WTC11 (cell line): ENCODE measurements at regions not wholly inside any gene's neighbourhood (a gene's known extent, or its start where the extent isn't known, plus 50 kb on each side); places are given as distances from the start of the nearest gene placed in this dataset.

Experiments
- ATAC-seq: fragments of 200-7000 bp; cut with Tn5 transposase; 2 replicates; pipeline ENCODE4 v1.10.0; 2021; ENCODE audit warnings: mild to moderate bottlenecking, moderate library complexity
- CTCF ChIA-PET: fragments of 300-600 bp; sonication (Branson Sonifier 250); formaldehyde crosslinking; loops from one replicate; lab custom pipeline; 2021; ENCODE audit warnings: antibody characterized with exemption; lab: Charles Lee
- POLR2A ChIA-PET: fragments of 350-600 bp; sonication (Branson Sonifier 250); formaldehyde crosslinking; loops from one replicate; lab custom pipeline; 2021; ENCODE audit warnings: antibody characterized with exemption; lab: Charles Lee
- DNase-seq: peaks from one replicate; pipeline ENCODE4 v3.0.0; 2021; ENCODE audit warnings: low spot score
- H3K27ac Mint-ChIP-seq: 2 replicates; pipeline ENCODE4 v1.8.0; 2021; ENCODE audit warnings: mixed read lengths
- H3K27me3 Mint-ChIP-seq: 2 replicates; pipeline ENCODE4 v1.8.0; 2021; ENCODE audit warnings: low read depth, mild to moderate bottlenecking, moderate library complexity, mixed read lengths
- H3K36me3 Mint-ChIP-seq: 2 replicates; pipeline ENCODE4 v1.8.0; 2021; ENCODE audit warnings: mixed read lengths
- H3K4me1 Mint-ChIP-seq: 2 replicates; pipeline ENCODE4 v1.8.0; 2022; ENCODE audit warnings: mixed read lengths
- H3K4me3 Mint-ChIP-seq: 2 replicates; pipeline ENCODE4 v1.8.0; 2021; ENCODE audit warnings: mild to moderate bottlenecking, moderate library complexity, mixed read lengths
- H3K9me3 Mint-ChIP-seq: 2 replicates; pipeline ENCODE4 v1.8.0; 2021; ENCODE audit warnings: mixed read lengths
- FOXP1 ChIP-seq: sonication (generic); formaldehyde crosslinking; IDR thresholded peaks from 2 replicates; pipeline ENCODE4 v1.8.0; 2022; ENCODE audit warnings: missing genetic modification reagents, mild to moderate bottlenecking, moderate library complexity, borderline replicate concordance
- JAZF1 ChIP-seq: fragments of 250-450 bp; sonication (Bioruptor Pico); IDR thresholded peaks from 2 replicates; pipeline ENCODE4 v1.9.0; 2021; ENCODE audit warnings: moderate library complexity, mild to moderate bottlenecking, inconsistent platforms
- KAT7 ChIP-seq: sonication (generic); formaldehyde crosslinking; IDR thresholded peaks from 2 replicates; pipeline ENCODE4 v1.8.1; 2023; ENCODE audit warnings: missing genetic modification reagents, mild to moderate bottlenecking, borderline replicate concordance
- MXD4 ChIP-seq: fragments of 250-450 bp; sonication (Bioruptor Pico); IDR thresholded peaks from 2 replicates; pipeline ENCODE4 v1.8.0; 2021; ENCODE audit warnings: mild to moderate bottlenecking, moderate library complexity, borderline replicate concordance
- NR2C2 ChIP-seq: sonication (generic); formaldehyde crosslinking; IDR thresholded peaks from 2 replicates; pipeline ENCODE4 v1.8.0; 2022; ENCODE audit warnings: mild to moderate bottlenecking, missing genetic modification reagents
- OVOL2 ChIP-seq: fragments of 250-450 bp; sonication (Bioruptor Pico); IDR thresholded peaks from 2 replicates; pipeline ENCODE4 v1.9.0; 2021; ENCODE audit warnings: mild to moderate bottlenecking, borderline replicate concordance
- SMAD4 ChIP-seq: sonication (generic); formaldehyde crosslinking; IDR thresholded peaks from 2 replicates; pipeline ENCODE4 v1.8.0; 2022; ENCODE audit warnings: mild to moderate bottlenecking, missing genetic modification reagents
- TP53 ChIP-seq: sonication (generic); formaldehyde crosslinking; IDR thresholded peaks from 2 replicates; pipeline ENCODE4 v1.8.1; 2023; ENCODE audit warnings: mild to moderate bottlenecking, missing genetic modification reagents
- ZBTB21 ChIP-seq: sonication (generic); formaldehyde crosslinking; IDR thresholded peaks from 2 replicates; pipeline ENCODE4 v1.8.1; 2023; ENCODE audit warnings: mild to moderate bottlenecking, missing genetic modification reagents, borderline replicate concordance
- ZNF232 ChIP-seq: sonication (generic); formaldehyde crosslinking; IDR thresholded peaks from 2 replicates; pipeline ENCODE4 v1.8.0; 2022; ENCODE audit warnings: mild to moderate bottlenecking, missing genetic modification reagents
- TF ChIP-seq, protein P1 (sequence below): fragments of 250-450 bp; sonication (Bioruptor Pico); IDR thresholded peaks from 2 replicates; pipeline ENCODE4 v2.1.2; 2022; ENCODE audit warnings: mild to moderate bottlenecking, moderate library complexity
- TF ChIP-seq, protein P2 (sequence below): sonication (generic); formaldehyde crosslinking; conservative IDR thresholded peaks from 2 replicates; pipeline ENCODE4 v1.8.1; 2022; ENCODE audit warnings: mild to moderate bottlenecking, missing genetic modification reagents
- TF ChIP-seq, protein P3 (sequence below): sonication (generic); formaldehyde crosslinking; IDR thresholded peaks from 2 replicates; pipeline ENCODE4 v1.8.1; 2022; ENCODE audit warnings: mild to moderate bottlenecking, moderate library complexity, missing genetic modification reagents
- TF ChIP-seq, protein P4 (sequence below): fragments of 250-450 bp; sonication (Bioruptor Pico); IDR thresholded peaks from 2 replicates; pipeline ENCODE4 v1.9.0; 2021; ENCODE audit warnings: mild to moderate bottlenecking
- TF ChIP-seq, protein P5 (sequence below): fragments of 250-450 bp; sonication (Bioruptor Pico); IDR thresholded peaks from 2 replicates; pipeline ENCODE4 v1.9.0; 2021; ENCODE audit warnings: mild to moderate bottlenecking
- TF ChIP-seq, protein P6 (sequence below): sonication (generic); formaldehyde crosslinking; IDR thresholded peaks from 2 replicates; pipeline ENCODE4 v1.8.0; 2022; ENCODE audit warnings: mild to moderate bottlenecking, missing genetic modification reagents
- TF ChIP-seq, protein P7 (sequence below): sonication (generic); formaldehyde crosslinking; IDR thresholded peaks from 2 replicates; pipeline ENCODE4 v1.8.0; 2022; ENCODE audit warnings: mild to moderate bottlenecking, missing genetic modification reagents

DNA sequence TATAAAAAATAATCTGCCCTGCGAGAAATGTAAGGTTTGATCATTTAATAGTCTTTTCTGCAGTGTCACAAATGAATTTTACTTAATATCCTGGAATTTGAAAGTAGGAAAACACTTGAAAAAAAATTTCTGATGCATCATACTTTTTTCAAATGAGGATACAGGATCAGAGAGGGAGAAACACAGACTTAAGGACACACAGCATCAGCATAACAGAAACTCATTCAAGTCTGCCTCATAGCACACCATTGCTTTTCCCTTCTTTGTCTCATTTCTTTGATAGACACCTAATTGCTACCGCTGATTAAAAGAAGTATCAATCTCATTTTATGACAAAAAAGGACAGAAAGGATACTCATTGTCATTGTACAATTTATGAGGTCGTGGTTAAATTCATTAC lies 319.0 kb downstream of the TMEM114 start:
- CTCF ChIA-PET: no interaction called here
- H3K4me1 Mint-ChIP-seq: no peaks in the 10 kb centered on the region
- peaks cover 82% of the 10 kb centered on the region for H3K36me3 Mint-ChIP-seq
- H3K27me3 Mint-ChIP-seq: peaks cover 9% of the 10 kb centered on the region
- H3K4me3 Mint-ChIP-seq: no peak overlapping the region
- H3K9me3 Mint-ChIP-seq: peaks cover 89% of the 10 kb centered on the region
- TF ChIP-seq, protein P1, sequence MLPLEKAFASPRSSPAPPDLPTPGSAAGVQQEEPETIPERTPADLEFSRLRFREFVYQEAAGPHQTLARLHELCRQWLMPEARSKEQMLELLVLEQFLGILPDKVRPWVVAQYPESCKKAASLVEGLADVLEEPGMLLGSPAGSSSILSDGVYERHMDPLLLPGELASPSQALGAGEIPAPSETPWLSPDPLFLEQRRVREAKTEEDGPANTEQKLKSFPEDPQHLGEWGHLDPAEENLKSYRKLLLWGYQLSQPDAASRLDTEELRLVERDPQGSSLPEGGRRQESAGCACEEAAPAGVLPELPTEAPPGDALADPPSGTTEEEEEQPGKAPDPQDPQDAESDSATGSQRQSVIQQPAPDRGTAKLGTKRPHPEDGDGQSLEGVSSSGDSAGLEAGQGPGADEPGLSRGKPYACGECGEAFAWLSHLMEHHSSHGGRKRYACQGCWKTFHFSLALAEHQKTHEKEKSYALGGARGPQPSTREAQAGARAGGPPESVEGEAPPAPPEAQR (CRISPR knock-in tag): no peak
- no peak for TF ChIP-seq OVOL2 (CRISPR knock-in tag)
- TF ChIP-seq, protein P2, sequence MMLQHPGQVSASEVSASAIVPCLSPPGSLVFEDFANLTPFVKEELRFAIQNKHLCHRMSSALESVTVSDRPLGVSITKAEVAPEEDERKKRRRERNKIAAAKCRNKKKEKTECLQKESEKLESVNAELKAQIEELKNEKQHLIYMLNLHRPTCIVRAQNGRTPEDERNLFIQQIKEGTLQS (CRISPR knock-in tag): no peak
- TF ChIP-seq, protein P3, sequence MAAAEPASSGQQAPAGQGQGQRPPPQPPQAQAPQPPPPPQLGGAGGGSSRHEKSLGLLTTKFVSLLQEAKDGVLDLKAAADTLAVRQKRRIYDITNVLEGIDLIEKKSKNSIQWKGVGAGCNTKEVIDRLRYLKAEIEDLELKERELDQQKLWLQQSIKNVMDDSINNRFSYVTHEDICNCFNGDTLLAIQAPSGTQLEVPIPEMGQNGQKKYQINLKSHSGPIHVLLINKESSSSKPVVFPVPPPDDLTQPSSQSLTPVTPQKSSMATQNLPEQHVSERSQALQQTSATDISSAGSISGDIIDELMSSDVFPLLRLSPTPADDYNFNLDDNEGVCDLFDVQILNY (CRISPR knock-in tag): no peak
- no peak for TF ChIP-seq MXD4 (CRISPR knock-in tag)
- DNase-seq (no peak), ATAC-seq (no peak)
- POLR2A ChIA-PET: no interaction called here
- no peak overlapping the region for H3K27ac Mint-ChIP-seq

DNA sequence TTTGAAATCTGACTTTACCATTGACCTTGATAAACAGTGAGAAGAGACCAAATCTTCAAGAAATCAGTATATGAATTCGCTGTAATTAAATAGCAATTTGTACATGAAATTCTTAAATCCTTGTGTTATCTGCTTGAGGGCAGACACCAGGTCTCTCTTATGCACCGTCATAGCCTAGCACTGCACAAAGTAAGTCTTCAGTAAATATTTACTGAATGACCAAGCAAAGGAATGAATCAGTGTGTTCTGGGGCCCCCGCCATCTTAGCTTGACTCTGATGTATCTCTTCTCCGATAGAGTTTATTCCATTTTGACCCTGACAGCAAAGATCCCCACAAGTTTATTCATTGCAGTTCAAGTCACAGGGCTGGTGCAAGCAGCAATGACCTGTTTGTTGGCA lies 328.0 kb downstream of the TMEM114 start:
- no peak for TF ChIP-seq KAT7 (CRISPR knock-in tag)
- TF ChIP-seq, all 79 proteins: peak for 0
- peaks cover 77% of the 10 kb centered on the region for H3K36me3 Mint-ChIP-seq
- H3K4me1 Mint-ChIP-seq: no peaks in the 10 kb centered on the region
- ChIA-PET POLR2A (no interaction called here), CTCF (no interaction called here)
- DNase-seq: no peak
- no peak overlapping the region for H3K27ac Mint-ChIP-seq
- H3K4me3 Mint-ChIP-seq: no peak overlapping the region
- peaks cover 8% of the 10 kb centered on the region; the same call in 1 of the 2 replicates for H3K27me3 Mint-ChIP-seq
- H3K9me3 Mint-ChIP-seq: peaks cover 88% of the 10 kb centered on the region
- ATAC-seq: no peak

DNA sequence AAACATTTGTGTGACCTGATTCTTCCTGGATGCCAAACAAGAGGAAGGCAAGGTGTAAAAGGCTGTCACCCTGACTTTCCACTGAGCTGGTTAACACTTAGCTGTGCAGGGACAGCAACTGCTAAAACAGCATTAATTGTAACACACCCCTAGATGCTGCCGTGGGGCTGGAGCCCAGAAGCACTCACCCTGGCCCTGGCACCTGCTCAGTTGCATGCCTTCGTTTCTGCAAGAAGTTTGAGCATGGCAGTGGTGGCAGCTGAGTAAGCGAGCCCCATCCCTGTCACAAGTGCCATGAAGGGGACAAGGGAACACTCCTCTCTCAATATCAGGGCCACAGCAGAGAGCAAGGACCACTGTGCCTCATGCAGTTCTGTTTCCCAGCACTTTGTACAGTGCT lies 330.2 kb downstream of the TMEM114 start:
- H3K27ac Mint-ChIP-seq: no peak overlapping the region
- peaks cover 5% of the 10 kb centered on the region; the same call in 1 of the 2 replicates for H3K27me3 Mint-ChIP-seq
- ATAC-seq (no peak), DNase-seq (no peak)
- H3K4me3 Mint-ChIP-seq: no peak overlapping the region
- ChIA-PET POLR2A (no interaction called here), CTCF (no interaction called here)
- peaks cover 80% of the 10 kb centered on the region for H3K36me3 Mint-ChIP-seq
- no peaks in the 10 kb centered on the region for H3K4me1 Mint-ChIP-seq
- TF ChIP-seq JAZF1 (CRISPR knock-in tag) (no peak), OVOL2 (CRISPR knock-in tag) (no peak), TP53 (CRISPR knock-in tag) (no peak), SMAD4 (CRISPR knock-in tag) (no peak), NR2C2 (CRISPR knock-in tag) (no peak), ZBTB21 (no peak), ZNF232 (CRISPR knock-in tag) (no peak), FOXP1 (CRISPR knock-in tag) (no peak)
- TF ChIP-seq, protein P4, sequence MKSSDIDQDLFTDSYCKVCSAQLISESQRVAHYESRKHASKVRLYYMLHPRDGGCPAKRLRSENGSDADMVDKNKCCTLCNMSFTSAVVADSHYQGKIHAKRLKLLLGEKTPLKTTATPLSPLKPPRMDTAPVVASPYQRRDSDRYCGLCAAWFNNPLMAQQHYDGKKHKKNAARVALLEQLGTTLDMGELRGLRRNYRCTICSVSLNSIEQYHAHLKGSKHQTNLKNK (CRISPR knock-in tag): no peak
- TF ChIP-seq, protein P5, sequence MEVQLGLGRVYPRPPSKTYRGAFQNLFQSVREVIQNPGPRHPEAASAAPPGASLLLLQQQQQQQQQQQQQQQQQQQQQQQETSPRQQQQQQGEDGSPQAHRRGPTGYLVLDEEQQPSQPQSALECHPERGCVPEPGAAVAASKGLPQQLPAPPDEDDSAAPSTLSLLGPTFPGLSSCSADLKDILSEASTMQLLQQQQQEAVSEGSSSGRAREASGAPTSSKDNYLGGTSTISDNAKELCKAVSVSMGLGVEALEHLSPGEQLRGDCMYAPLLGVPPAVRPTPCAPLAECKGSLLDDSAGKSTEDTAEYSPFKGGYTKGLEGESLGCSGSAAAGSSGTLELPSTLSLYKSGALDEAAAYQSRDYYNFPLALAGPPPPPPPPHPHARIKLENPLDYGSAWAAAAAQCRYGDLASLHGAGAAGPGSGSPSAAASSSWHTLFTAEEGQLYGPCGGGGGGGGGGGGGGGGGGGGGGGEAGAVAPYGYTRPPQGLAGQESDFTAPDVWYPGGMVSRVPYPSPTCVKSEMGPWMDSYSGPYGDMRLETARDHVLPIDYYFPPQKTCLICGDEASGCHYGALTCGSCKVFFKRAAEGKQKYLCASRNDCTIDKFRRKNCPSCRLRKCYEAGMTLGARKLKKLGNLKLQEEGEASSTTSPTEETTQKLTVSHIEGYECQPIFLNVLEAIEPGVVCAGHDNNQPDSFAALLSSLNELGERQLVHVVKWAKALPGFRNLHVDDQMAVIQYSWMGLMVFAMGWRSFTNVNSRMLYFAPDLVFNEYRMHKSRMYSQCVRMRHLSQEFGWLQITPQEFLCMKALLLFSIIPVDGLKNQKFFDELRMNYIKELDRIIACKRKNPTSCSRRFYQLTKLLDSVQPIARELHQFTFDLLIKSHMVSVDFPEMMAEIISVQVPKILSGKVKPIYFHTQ: no peak
- TF ChIP-seq, protein P6, sequence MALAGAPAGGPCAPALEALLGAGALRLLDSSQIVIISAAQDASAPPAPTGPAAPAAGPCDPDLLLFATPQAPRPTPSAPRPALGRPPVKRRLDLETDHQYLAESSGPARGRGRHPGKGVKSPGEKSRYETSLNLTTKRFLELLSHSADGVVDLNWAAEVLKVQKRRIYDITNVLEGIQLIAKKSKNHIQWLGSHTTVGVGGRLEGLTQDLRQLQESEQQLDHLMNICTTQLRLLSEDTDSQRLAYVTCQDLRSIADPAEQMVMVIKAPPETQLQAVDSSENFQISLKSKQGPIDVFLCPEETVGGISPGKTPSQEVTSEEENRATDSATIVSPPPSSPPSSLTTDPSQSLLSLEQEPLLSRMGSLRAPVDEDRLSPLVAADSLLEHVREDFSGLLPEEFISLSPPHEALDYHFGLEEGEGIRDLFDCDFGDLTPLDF (CRISPR knock-in tag): no peak
- TF ChIP-seq, protein P7, sequence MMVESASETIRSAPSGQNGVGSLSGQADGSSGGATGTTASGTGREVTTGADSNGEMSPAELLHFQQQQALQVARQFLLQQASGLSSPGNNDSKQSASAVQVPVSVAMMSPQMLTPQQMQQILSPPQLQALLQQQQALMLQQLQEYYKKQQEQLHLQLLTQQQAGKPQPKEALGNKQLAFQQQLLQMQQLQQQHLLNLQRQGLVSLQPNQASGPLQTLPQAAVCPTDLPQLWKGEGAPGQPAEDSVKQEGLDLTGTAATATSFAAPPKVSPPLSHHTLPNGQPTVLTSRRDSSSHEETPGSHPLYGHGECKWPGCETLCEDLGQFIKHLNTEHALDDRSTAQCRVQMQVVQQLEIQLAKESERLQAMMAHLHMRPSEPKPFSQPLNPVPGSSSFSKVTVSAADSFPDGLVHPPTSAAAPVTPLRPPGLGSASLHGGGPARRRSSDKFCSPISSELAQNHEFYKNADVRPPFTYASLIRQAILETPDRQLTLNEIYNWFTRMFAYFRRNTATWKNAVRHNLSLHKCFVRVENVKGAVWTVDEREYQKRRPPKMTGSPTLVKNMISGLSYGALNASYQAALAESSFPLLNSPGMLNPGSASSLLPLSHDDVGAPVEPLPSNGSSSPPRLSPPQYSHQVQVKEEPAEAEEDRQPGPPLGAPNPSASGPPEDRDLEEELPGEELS (CRISPR knock-in tag): no peak
- H3K9me3 Mint-ChIP-seq: peaks cover 87% of the 10 kb centered on the region
